C4-2B (cell line): ENCODE measurements at regions not wholly inside any gene's neighbourhood (a gene's known extent, or its start where the extent isn't known, plus 50 kb on each side); places are given as distances from the start of the nearest gene placed in this dataset.

Experiments
- ZFX ChIP-seq: fragments of 450-650 bp; IDR thresholded peaks from 2 replicates; pipeline ENCODE4 v1.6.1; 2017
- TF ChIP-seq, protein P1 (sequence below): fragments of 450-650 bp; conservative IDR thresholded peaks from 2 replicates; pipeline ENCODE4 v1.5.1; 2017; ENCODE audit warnings: mild to moderate bottlenecking

DNA sequence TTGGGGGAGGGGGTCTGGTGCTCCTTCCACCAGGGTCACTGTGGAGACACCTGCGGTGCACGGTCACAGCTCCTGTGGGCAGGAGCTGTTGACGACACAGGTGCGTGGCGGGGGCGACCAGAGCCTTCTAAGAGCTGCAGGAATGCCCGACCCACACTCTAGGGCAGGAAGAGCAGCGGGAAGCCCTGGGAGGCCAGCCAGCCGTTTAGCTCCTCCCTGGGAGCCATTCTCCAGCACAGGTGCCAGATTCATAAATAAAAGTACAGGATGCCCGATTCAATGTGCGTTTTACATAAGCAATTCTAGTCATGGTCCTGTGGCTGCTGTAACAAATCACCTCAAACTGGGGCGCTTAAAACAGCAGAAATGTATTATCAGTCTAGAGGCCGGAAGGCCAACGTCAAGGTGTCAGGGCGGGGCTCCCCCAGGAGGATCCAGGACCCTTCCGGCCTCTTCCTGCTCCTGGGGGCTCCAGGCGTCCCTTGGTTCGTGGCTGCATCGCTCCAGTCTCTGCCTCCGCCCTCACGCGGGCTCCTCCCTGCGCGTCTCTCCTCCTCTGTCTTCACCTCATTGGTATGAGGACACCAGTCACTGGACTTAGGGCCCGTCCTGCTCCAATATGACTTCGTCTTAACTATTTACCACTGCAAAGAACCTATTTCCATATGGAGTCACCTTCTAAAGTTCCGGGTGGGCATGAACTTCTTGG is 155.4 kb downstream of the FOXL1 start:
- TF ChIP-seq, protein P1, sequence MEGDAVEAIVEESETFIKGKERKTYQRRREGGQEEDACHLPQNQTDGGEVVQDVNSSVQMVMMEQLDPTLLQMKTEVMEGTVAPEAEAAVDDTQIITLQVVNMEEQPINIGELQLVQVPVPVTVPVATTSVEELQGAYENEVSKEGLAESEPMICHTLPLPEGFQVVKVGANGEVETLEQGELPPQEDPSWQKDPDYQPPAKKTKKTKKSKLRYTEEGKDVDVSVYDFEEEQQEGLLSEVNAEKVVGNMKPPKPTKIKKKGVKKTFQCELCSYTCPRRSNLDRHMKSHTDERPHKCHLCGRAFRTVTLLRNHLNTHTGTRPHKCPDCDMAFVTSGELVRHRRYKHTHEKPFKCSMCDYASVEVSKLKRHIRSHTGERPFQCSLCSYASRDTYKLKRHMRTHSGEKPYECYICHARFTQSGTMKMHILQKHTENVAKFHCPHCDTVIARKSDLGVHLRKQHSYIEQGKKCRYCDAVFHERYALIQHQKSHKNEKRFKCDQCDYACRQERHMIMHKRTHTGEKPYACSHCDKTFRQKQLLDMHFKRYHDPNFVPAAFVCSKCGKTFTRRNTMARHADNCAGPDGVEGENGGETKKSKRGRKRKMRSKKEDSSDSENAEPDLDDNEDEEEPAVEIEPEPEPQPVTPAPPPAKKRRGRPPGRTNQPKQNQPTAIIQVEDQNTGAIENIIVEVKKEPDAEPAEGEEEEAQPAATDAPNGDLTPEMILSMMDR: no peak
- TF ChIP-seq ZFX: no peak
